Liver (tissue), 7 donors: ENCODE measurements at regions not wholly inside any gene's neighbourhood (a gene's known extent, or its start where the extent isn't known, plus 50 kb on each side); places are given as distances from the start of the nearest gene placed in this dataset.

Source experiments
- DNase-seq: peaks from one replicate; pipeline ENCODE4 v3.0.0-alpha.2; 2017; ENCODE audit warnings: low spot score
- H3K27ac ChIP-seq, 2 donors: one replicate each; pipeline ENCODE4 v1.7.0; 2013; ENCODE audit warnings: inconsistent platforms in 2 of 2, low read length in 2 of 2, control low read depth in 1 of 2, low read depth in 1 of 2, mild to moderate bottlenecking in 1 of 2
- H3K27me3 ChIP-seq, 4 donors: one replicate each; pipeline versions ENCODE4 v1.6.1 to v1.7.0; 2013; ENCODE audit warnings: low read length in 3 of 4, inconsistent platforms in 1 of 4, mild to moderate bottlenecking in 1 of 4, moderate library complexity in 1 of 4; ENCODE audit not compliant: control insufficient read depth in 4 of 4, insufficient read depth in 4 of 4
- H3K36me3 ChIP-seq, 4 donors: one replicate each; pipeline versions ENCODE4 v1.6.1 to v1.7.0; 2013; ENCODE audit warnings: low read length in 3 of 4, mild to moderate bottlenecking in 3 of 4, low read depth in 1 of 4, moderate library complexity in 1 of 4; ENCODE audit not compliant: control insufficient read depth in 4 of 4, insufficient read depth in 3 of 4
- H3K4me1 ChIP-seq, 4 donors: one replicate each; pipeline versions ENCODE4 v1.6.1 to v1.7.0; 2013; ENCODE audit warnings: low read length in 3 of 4, mild to moderate bottlenecking in 3 of 4, moderate library complexity in 1 of 4; ENCODE audit not compliant: control insufficient read depth in 4 of 4, insufficient read depth in 4 of 4
- H3K4me3 ChIP-seq, 3 donors: one replicate each; pipeline versions ENCODE4 v1.6.1 to v1.7.0; 2013; ENCODE audit warnings: low read length in 3 of 3, control low read depth in 1 of 3, low read depth in 1 of 3, mild to moderate bottlenecking in 1 of 3
- H3K9ac ChIP-seq, 2 donors: one replicate each; pipeline ENCODE4 v1.7.0; 2013; ENCODE audit warnings: low read length in 2 of 2, mild to moderate bottlenecking in 2 of 2, moderate library complexity in 2 of 2, control low read depth in 1 of 2, low read depth in 1 of 2
- H3K9me3 ChIP-seq, 4 donors: one replicate each; pipeline versions ENCODE4 v1.6.1 to v1.7.0; 2013; ENCODE audit warnings: low read length in 3 of 4; ENCODE audit not compliant: control insufficient read depth in 4 of 4
- EGR1 ChIP-seq, 2 donors: IDR thresholded peaks; 2 replicates each; pipeline ENCODE4 v1.6.1; 2016 to 2018; ENCODE audit warnings: antibody characterized with exemption in 2 of 2, low read depth in 2 of 2
- FOXA1 ChIP-seq: IDR thresholded peaks from 2 replicates; pipeline ENCODE4 v1.6.1; 2016; ENCODE audit warnings: antibody characterized with exemption
- FOXA2 ChIP-seq: IDR thresholded peaks from 2 replicates; pipeline ENCODE4 v1.6.1; 2016; ENCODE audit warnings: antibody characterized with exemption
- GABPA ChIP-seq, 2 donors: IDR thresholded peaks in 1 of 2; conservative IDR thresholded peaks in 1 of 2; 2 replicates each; pipeline ENCODE4 v1.6.1; 2016; ENCODE audit warnings: antibody characterized with exemption in 2 of 2, mild to moderate bottlenecking in 1 of 2, moderate library complexity in 1 of 2
- HNF4A ChIP-seq, 2 donors: conservative IDR thresholded peaks; 2 replicates each; pipeline ENCODE4 v1.6.1; 2016; ENCODE audit warnings: antibody characterized with exemption in 2 of 2, mild to moderate bottlenecking in 2 of 2
- RAD21 ChIP-seq, 2 donors: IDR thresholded peaks; 2 replicates each; pipeline ENCODE4 v1.6.1; 2016; ENCODE audit warnings: antibody characterized with exemption in 2 of 2, mild to moderate bottlenecking in 2 of 2
- SP1 ChIP-seq: IDR thresholded peaks from 2 replicates; pipeline ENCODE4 v1.6.1; 2018; ENCODE audit warnings: antibody characterized with exemption, mild to moderate bottlenecking
- TAF1 ChIP-seq: conservative IDR thresholded peaks from 2 replicates; pipeline ENCODE4 v1.6.1; 2016; ENCODE audit warnings: antibody characterized with exemption, mild to moderate bottlenecking
- YY1 ChIP-seq: IDR thresholded peaks from 2 replicates; pipeline ENCODE4 v1.6.1; 2016; ENCODE audit warnings: antibody characterized with exemption, mild to moderate bottlenecking
- WGBS: extraction: QIAGEN DNeasy Blood & Tissue Kit; methylation state at CpG from one replicate; pipeline ENCODE4 v1.1.7; 2013; 5-methylcytosine and 5-hydroxymethylcytosine counted together
- TF ChIP-seq, protein P1 (sequence below): IDR thresholded peaks from 2 replicates; pipeline ENCODE4 v1.6.1; 2016; ENCODE audit warnings: antibody characterized with exemption
- TF ChIP-seq, protein P2 (sequence below): IDR thresholded peaks from 2 replicates; pipeline ENCODE4 v1.6.1; 2016; ENCODE audit warnings: antibody characterized with exemption, mild to moderate bottlenecking
- donor health status: healthy.
- donor health status: healthy.
- donor health status: healthy.
- donor health status: healthy.

DNA sequence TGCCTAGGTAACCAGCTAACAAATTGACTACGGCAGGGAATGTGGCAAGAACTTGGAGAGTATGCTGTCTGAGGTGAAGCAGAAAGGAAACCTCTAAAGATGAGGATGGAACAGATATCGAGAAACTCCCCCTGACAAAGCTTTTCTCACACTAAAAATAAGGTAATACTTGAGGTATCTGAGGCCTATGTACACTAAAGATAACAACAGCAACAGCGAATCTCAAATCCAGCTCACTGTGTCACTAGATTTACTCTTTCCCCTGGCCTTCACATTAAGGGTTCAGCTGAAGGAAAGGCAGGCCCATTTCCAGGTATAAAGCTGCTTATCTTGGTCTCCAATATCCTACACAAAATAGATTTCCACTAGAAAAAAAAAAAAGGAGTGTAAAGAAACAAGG, 518.0 kb downstream of the KCNT2 start:
- Histone ChIP-seq H3K27ac (no peak overlapping the region), H3K4me3 (no peak overlapping the region), H3K9ac (no peak overlapping the region), H3K36me3 (no peaks in the 10 kb centered on the region), H3K9me3 (no peaks in the 10 kb centered on the region), H3K4me1 (no peaks in the 10 kb centered on the region), H3K27me3 (no peaks in the 10 kb centered on the region)
- no peak for DNase-seq
- 71% methylated on average over 3 of the region's 3 CpGs for WGBS
- TF ChIP-seq, protein P1, sequence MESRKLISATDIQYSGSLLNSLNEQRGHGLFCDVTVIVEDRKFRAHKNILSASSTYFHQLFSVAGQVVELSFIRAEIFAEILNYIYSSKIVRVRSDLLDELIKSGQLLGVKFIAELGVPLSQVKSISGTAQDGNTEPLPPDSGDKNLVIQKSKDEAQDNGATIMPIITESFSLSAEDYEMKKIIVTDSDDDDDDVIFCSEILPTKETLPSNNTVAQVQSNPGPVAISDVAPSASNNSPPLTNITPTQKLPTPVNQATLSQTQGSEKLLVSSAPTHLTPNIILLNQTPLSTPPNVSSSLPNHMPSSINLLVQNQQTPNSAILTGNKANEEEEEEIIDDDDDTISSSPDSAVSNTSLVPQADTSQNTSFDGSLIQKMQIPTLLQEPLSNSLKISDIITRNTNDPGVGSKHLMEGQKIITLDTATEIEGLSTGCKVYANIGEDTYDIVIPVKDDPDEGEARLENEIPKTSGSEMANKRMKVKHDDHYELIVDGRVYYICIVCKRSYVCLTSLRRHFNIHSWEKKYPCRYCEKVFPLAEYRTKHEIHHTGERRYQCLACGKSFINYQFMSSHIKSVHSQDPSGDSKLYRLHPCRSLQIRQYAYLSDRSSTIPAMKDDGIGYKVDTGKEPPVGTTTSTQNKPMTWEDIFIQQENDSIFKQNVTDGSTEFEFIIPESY = no peak
- no peak for TF ChIP-seq SP1
- TF ChIP-seq TAF1 = no peak
- no peak for TF ChIP-seq YY1

DNA sequence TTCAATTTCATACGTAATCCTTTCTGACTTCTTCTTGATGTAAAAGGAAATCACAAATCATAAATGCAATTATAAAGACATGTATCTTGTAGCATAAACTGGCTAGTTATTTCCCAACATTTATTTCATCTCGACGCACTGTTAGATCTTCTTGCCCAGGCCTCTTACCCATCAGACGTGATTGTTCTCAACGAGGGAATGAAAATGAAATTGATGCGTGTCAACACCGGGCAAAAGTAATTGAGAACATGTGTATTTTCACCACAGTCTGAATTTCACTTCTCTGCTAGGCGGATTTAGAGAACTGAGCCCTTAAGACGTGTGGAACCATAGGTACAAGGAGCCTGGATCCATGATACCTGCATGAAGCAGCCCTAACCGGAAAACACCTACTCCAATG, 519.7 kb downstream of the KCNT2 start:
- DNase-seq = no peak
- WGBS = 87% methylated on average over 10 of the region's 10 CpGs
- Histone ChIP-seq H3K9ac (no peak overlapping the region), H3K9me3 (no peaks in the 10 kb centered on the region), H3K27me3 (no peaks in the 10 kb centered on the region), H3K4me1 (no peaks in the 10 kb centered on the region), H3K27ac (no peak overlapping the region), H3K4me3 (no peak overlapping the region), H3K36me3 (no peaks in the 10 kb centered on the region)
- TF ChIP-seq FOXA1 = no peak
- TF ChIP-seq, protein P2, sequence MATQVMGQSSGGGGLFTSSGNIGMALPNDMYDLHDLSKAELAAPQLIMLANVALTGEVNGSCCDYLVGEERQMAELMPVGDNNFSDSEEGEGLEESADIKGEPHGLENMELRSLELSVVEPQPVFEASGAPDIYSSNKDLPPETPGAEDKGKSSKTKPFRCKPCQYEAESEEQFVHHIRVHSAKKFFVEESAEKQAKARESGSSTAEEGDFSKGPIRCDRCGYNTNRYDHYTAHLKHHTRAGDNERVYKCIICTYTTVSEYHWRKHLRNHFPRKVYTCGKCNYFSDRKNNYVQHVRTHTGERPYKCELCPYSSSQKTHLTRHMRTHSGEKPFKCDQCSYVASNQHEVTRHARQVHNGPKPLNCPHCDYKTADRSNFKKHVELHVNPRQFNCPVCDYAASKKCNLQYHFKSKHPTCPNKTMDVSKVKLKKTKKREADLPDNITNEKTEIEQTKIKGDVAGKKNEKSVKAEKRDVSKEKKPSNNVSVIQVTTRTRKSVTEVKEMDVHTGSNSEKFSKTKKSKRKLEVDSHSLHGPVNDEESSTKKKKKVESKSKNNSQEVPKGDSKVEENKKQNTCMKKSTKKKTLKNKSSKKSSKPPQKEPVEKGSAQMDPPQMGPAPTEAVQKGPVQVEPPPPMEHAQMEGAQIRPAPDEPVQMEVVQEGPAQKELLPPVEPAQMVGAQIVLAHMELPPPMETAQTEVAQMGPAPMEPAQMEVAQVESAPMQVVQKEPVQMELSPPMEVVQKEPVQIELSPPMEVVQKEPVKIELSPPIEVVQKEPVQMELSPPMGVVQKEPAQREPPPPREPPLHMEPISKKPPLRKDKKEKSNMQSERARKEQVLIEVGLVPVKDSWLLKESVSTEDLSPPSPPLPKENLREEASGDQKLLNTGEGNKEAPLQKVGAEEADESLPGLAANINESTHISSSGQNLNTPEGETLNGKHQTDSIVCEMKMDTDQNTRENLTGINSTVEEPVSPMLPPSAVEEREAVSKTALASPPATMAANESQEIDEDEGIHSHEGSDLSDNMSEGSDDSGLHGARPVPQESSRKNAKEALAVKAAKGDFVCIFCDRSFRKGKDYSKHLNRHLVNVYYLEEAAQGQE = no peak
- no peak for TF ChIP-seq YY1
- TF ChIP-seq EGR1 (IDR thresholded peaks at IDR 0.05; ENCODE audit: low read depth in 2 of 2) = no peak
- TF ChIP-seq HNF4A (conservative IDR thresholded peaks at IDR 0.05) = no peak
- TF ChIP-seq GABPA (IDR thresholded peaks at IDR 0.05 in 1 of 2, conservative IDR thresholded peaks at IDR 0.05 in 1 of 2) = no peak
- TF ChIP-seq TAF1 = no peak

DNA sequence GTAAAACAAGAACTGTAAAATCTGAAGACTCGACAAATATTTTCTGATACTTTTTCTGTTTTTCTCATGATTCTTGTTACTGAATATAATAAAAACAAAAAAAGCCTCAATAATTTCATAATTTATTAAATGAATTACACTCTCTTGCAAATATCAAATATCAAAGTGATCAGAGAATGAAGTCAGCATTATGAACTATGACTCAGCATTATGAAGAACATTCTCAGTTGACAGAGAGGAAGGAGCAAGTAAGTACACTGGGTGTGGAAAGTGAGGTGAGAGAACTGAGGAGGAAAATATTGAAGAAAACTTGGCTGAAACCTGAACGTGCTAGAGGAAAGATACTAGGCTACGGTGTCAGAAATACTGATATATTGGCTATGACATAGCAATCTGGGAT, 529.5 kb downstream of the KCNT2 start:
- no peak overlapping the region for H3K4me3 ChIP-seq
- H3K9ac ChIP-seq = no peak overlapping the region
- no peaks in the 10 kb centered on the region for H3K9me3 ChIP-seq
- H3K27me3 ChIP-seq = peaks cover 0 to 3% (median 0%) of the 10 kb centered on the region in 4 donors
- 76% methylated on average over 3 of the region's 3 CpGs for WGBS
- no peaks in the 10 kb centered on the region for H3K36me3 ChIP-seq
- H3K27ac ChIP-seq = no peak overlapping the region
- H3K4me1 ChIP-seq = no peaks in the 10 kb centered on the region
- DNase-seq = no peak
- TF ChIP-seq FOXA2 = no peak
- no peak for TF ChIP-seq HNF4A (conservative IDR thresholded peaks at IDR 0.05)
- TF ChIP-seq RAD21 (IDR thresholded peaks at IDR 0.05) = no peak
